SU-DHL-6 (cell line): ENCODE measurements at regions not wholly inside any gene's neighbourhood (a gene's known extent, or its start where the extent isn't known, plus 50 kb on each side); places are given as distances from the start of the nearest gene placed in this dataset.

ENCODE experiments used
- H2AFZ ChIP-seq: fragments of 200-600 bp; sonication (generic); 2 replicates; pipeline ENCODE4 v1.6.1; 2014; ENCODE audit warnings: low read depth, mild to moderate bottlenecking, moderate library complexity, mixed read lengths, antibody characterized with exemption, low read length; ENCODE audit not compliant: severe bottlenecking
- H3F3A ChIP-seq: fragments of 200-600 bp; shearing (Covaris generic); 2 replicates; pipeline ENCODE4 v1.6.0; 2016; ENCODE audit warnings: antibody characterized with exemption, mild to moderate bottlenecking; ENCODE audit not compliant: insufficient read depth
- H3K27ac ChIP-seq: fragments of 200-600 bp; sonication (generic); 2 replicates; pipeline ENCODE4 v1.5.1; 2016; ENCODE audit warnings: low read depth, mild to moderate bottlenecking, low read length, moderate library complexity, mixed read lengths
- H3K27me3 ChIP-seq: fragments of 200-600 bp; sonication (generic), shearing (Covaris generic); 2 replicates; pipeline ENCODE4 v1.6.0; 2014; ENCODE audit warnings: mild to moderate bottlenecking, low read length
- H3K36me3 ChIP-seq: fragments of 200-600 bp; sonication (generic); 2 replicates; pipeline ENCODE4 v1.6.1; 2014; ENCODE audit warnings: mild to moderate bottlenecking, low read length, mixed read lengths
- H3K4me2 ChIP-seq: fragments of 300-600, 200-600 bp; shearing (Covaris generic), sonication (generic); 2 replicates; pipeline ENCODE4 v1.6.0; 2014; ENCODE audit warnings: low read length, low read depth, mild to moderate bottlenecking; ENCODE audit not compliant: poor library complexity, severe bottlenecking
- H3K4me3 ChIP-seq: fragments of 200-600 bp; sonication (generic); 2 replicates; pipeline ENCODE4 v1.5.1; 2014; ENCODE audit warnings: antibody characterized with exemption, low read length, mild to moderate bottlenecking, mixed read lengths; ENCODE audit not compliant: insufficient read depth, poor library complexity, severe bottlenecking
- H3K79me2 ChIP-seq: fragments of 200-600 bp; sonication (generic); 2 replicates; pipeline ENCODE4 v1.6.1; 2014; ENCODE audit warnings: mild to moderate bottlenecking, low read length, moderate library complexity; ENCODE audit not compliant: insufficient read depth
- H3K9ac ChIP-seq: fragments of 200-600 bp; sonication (generic); 2 replicates; pipeline ENCODE4 v1.7.0; 2014; ENCODE audit warnings: mild to moderate bottlenecking, low read length
- H3K9me2 ChIP-seq: fragments of 200-600 bp; sonication (generic); replicated peaks from 2 replicates; pipeline ENCODE4 v1.6.1; 2014; ENCODE audit warnings: low read length; ENCODE audit not compliant: insufficient read depth
- H3K9me3 ChIP-seq: fragments of 200-600 bp; sonication (generic); 2 replicates; pipeline ENCODE4 v1.6.1; 2014; ENCODE audit warnings: low read length, mixed read lengths; ENCODE audit not compliant: insufficient read depth
- H4K20me1 ChIP-seq: fragments of 200-600 bp; sonication (generic); 2 replicates; pipeline ENCODE4 v1.6.1; 2014; ENCODE audit warnings: low read depth, mild to moderate bottlenecking, antibody characterized with exemption, low read length, moderate library complexity, mixed read lengths
- EZH2phosphoT487 ChIP-seq: fragments of 200-600 bp; sonication (generic), shearing (Covaris generic); conservative IDR thresholded peaks from 2 replicates; pipeline ENCODE4 v1.6.1; 2018; ENCODE audit warnings: mild to moderate bottlenecking, antibody characterized with exemption, low read length, moderate library complexity, mixed read lengths
- TF ChIP-seq, protein P1 (sequence below): fragments of 200-600 bp; sonication (generic); IDR thresholded peaks from one replicate; pipeline ENCODE4 v1.5.1; 2017; ENCODE audit warnings: antibody characterized with exemption, mild to moderate bottlenecking, low read length, moderate library complexity; ENCODE audit not compliant: insufficient read depth, poor library complexity, severe bottlenecking

DNA sequence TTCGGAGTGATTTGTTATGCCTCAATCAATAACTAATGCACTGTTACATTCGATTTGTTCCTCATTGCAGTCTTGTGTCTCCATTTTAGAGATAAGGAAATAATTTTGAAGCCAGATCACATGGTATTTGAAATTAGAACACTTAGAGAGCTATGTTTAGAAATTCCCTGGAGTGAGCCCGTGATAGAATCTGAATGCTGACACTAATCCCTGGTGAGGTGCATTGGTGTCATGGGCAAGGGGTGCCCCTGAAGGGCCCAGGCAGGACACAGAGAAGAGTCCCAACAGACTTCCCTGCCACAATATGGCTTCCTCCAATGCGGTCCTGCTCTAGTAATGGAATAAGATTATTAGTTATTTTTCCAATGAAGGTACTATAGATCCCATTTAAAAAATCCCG is 223.0 kb downstream of the NR2F2 start:
- Histone ChIP-seq H3K4me2 (no peak overlapping the region), H3F3A (no peaks in the 10 kb centered on the region), H3K27ac (no peak overlapping the region), H3K4me3 (no peak overlapping the region), H3K36me3 (no peaks in the 10 kb centered on the region), H3K9ac (no peak overlapping the region), H2AFZ (no peak overlapping the region), H3K79me2 (no peaks in the 10 kb centered on the region), H3K9me2 (no peaks in the 10 kb centered on the region), H3K27me3 (no peaks in the 10 kb centered on the region), H4K20me1 (no peaks in the 10 kb centered on the region), H3K9me3 (no peaks in the 10 kb centered on the region)
- TF ChIP-seq EZH2phosphoT487: no peak
- TF ChIP-seq, protein P1, sequence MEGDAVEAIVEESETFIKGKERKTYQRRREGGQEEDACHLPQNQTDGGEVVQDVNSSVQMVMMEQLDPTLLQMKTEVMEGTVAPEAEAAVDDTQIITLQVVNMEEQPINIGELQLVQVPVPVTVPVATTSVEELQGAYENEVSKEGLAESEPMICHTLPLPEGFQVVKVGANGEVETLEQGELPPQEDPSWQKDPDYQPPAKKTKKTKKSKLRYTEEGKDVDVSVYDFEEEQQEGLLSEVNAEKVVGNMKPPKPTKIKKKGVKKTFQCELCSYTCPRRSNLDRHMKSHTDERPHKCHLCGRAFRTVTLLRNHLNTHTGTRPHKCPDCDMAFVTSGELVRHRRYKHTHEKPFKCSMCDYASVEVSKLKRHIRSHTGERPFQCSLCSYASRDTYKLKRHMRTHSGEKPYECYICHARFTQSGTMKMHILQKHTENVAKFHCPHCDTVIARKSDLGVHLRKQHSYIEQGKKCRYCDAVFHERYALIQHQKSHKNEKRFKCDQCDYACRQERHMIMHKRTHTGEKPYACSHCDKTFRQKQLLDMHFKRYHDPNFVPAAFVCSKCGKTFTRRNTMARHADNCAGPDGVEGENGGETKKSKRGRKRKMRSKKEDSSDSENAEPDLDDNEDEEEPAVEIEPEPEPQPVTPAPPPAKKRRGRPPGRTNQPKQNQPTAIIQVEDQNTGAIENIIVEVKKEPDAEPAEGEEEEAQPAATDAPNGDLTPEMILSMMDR: no peak

DNA sequence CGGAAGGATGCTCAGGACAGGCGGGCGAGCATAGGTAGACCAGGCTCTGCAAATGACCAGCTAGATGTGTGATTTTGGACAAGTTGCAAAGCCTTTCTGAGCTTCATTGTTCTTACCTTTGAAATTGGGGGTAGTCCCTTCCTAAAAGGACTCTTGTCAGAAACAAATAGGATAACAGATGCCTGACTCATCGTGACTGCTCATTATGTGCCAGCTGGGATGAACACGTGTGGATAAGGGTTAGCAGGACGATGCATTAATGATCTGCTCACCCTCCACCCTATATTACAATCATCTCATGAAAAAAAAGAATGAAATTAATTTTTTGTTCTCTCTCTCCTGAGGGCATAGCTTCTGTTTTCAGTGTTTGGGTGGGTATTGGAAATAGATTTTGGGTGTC is 223.4 kb downstream of the NR2F2 start:
- no peak overlapping the region for H3K4me2 ChIP-seq
- H3F3A ChIP-seq: no peaks in the 10 kb centered on the region
- H4K20me1 ChIP-seq: no peaks in the 10 kb centered on the region
- no peak overlapping the region for H3K27ac ChIP-seq
- no peak overlapping the region for H2AFZ ChIP-seq
- H3K9ac ChIP-seq: no peak overlapping the region
- TF ChIP-seq, protein P1: no peak
- H3K9me2 ChIP-seq: no peaks in the 10 kb centered on the region
- no peaks in the 10 kb centered on the region for H3K9me3 ChIP-seq
- H3K79me2 ChIP-seq: no peaks in the 10 kb centered on the region
- H3K4me3 ChIP-seq: no peak overlapping the region
- no peaks in the 10 kb centered on the region for H3K27me3 ChIP-seq
- H3K36me3 ChIP-seq: no peaks in the 10 kb centered on the region

- Histone ChIP-seq H3K4me2 (no peak overlapping the region), H3K9me2 (no peaks in the 10 kb centered on the region), H3F3A (no peaks in the 10 kb centered on the region), H2AFZ (no peak overlapping the region), H3K9me3 (no peaks in the 10 kb centered on the region), H3K27ac (no peak overlapping the region), H3K27me3 (no peaks in the 10 kb centered on the region), H3K79me2 (no peaks in the 10 kb centered on the region), H3K36me3 (no peaks in the 10 kb centered on the region), H4K20me1 (no peaks in the 10 kb centered on the region), H3K9ac (no peak overlapping the region), H3K4me3 (no peak overlapping the region)
- no peak for TF ChIP-seq EZH2phosphoT487
- TF ChIP-seq, protein P1: no peak
Measured at GRCh38 chr15:96554541-96554940, 224.0 kb downstream of the NR2F2 start.

GRCh38 chr15:96559087-96559486 is 228.6 kb downstream of the NR2F2 start:
- no peaks in the 10 kb centered on the region for H3K36me3 ChIP-seq
- no peak for TF ChIP-seq EZH2phosphoT487
- TF ChIP-seq, protein P1: no peak
- no peak overlapping the region for H3K27ac ChIP-seq
- H3K4me3 ChIP-seq: no peak overlapping the region
- no peak overlapping the region for H3K4me2 ChIP-seq
- no peak overlapping the region for H2AFZ ChIP-seq
- no peaks in the 10 kb centered on the region for H3F3A ChIP-seq
- no peaks in the 10 kb centered on the region for H3K9me2 ChIP-seq
- no peaks in the 10 kb centered on the region for H3K9me3 ChIP-seq
- no peaks in the 10 kb centered on the region for H3K27me3 ChIP-seq
- no peak overlapping the region for H3K9ac ChIP-seq
- no peaks in the 10 kb centered on the region for H4K20me1 ChIP-seq
- H3K79me2 ChIP-seq: no peaks in the 10 kb centered on the region
